WTC11 (cell line): ENCODE measurements at regions not wholly inside any gene's neighbourhood (a gene's known extent, or its start where the extent isn't known, plus 50 kb on each side); places are given as distances from the start of the nearest gene placed in this dataset.

ENCODE experiments used
- CREB1 ChIP-seq: sonication (generic); formaldehyde crosslinking; IDR thresholded peaks from 2 replicates; pipeline ENCODE4 v1.8.0; 2023; ENCODE audit warnings: mild to moderate bottlenecking, missing genetic modification reagents
- CREM ChIP-seq: sonication (generic); formaldehyde crosslinking; IDR thresholded peaks from 2 replicates; pipeline ENCODE4 v1.8.1; 2022; ENCODE audit warnings: mild to moderate bottlenecking, missing genetic modification reagents, moderate library complexity
- CTCF ChIP-seq: fragments of 200-600 bp; IDR thresholded peaks from 2 replicates; pipeline ENCODE4 v1.8.0; 2022; ENCODE audit warnings: antibody characterized with exemption
- FOXJ3 ChIP-seq: sonication (generic); formaldehyde crosslinking; IDR thresholded peaks from 2 replicates; pipeline ENCODE4 v1.9.0; 2021; ENCODE audit warnings: missing genetic modification reagents, mild to moderate bottlenecking, borderline replicate concordance
- GABPB1 ChIP-seq: sonication (generic); formaldehyde crosslinking; IDR thresholded peaks from 2 replicates; pipeline ENCODE4 v1.8.1; 2023; ENCODE audit warnings: mild to moderate bottlenecking, missing genetic modification reagents
- JUN ChIP-seq: sonication (generic); formaldehyde crosslinking; IDR thresholded peaks from 2 replicates; pipeline ENCODE4 v1.8.0; 2023; ENCODE audit warnings: mild to moderate bottlenecking, missing genetic modification reagents
- MLX ChIP-seq: sonication (generic); formaldehyde crosslinking; IDR thresholded peaks from 2 replicates; pipeline ENCODE4 v1.8.1; 2023; ENCODE audit warnings: mild to moderate bottlenecking, missing genetic modification reagents, moderate library complexity
- MYBL2 ChIP-seq: sonication (generic); formaldehyde crosslinking; IDR thresholded peaks from 2 replicates; pipeline ENCODE4 v1.8.1; 2023; ENCODE audit warnings: mild to moderate bottlenecking, moderate library complexity, missing genetic modification reagents
- NFYB ChIP-seq: sonication (generic); formaldehyde crosslinking; conservative IDR thresholded peaks from 2 replicates; pipeline ENCODE4 v1.8.0; 2022; ENCODE audit warnings: low read depth, missing genetic modification reagents
- SOX15 ChIP-seq: fragments of 250-450 bp; sonication (Bioruptor Pico); IDR thresholded peaks from 2 replicates; pipeline ENCODE4 v1.9.0; 2021; ENCODE audit warnings: mild to moderate bottlenecking
- SP1 ChIP-seq: sonication (generic); formaldehyde crosslinking; conservative IDR thresholded peaks from 2 replicates; pipeline ENCODE4 v1.8.1; 2022; ENCODE audit warnings: missing genetic modification reagents
- ZNF121 ChIP-seq: sonication (generic); formaldehyde crosslinking; IDR thresholded peaks from 2 replicates; pipeline ENCODE4 v1.8.0; 2023; ENCODE audit warnings: missing genetic modification reagents

GRCh38 chr15:70541511-70541910, 221.8 kb downstream of the UACA start:
- TF ChIP-seq CTCF (no peak), NFYB (CRISPR knock-in tag) (no peak), SP1 (CRISPR knock-in tag) (no peak), CREB1 (CRISPR knock-in tag) (no peak), MLX (CRISPR knock-in tag) (no peak), GABPB1 (CRISPR knock-in tag) (no peak), ZNF121 (CRISPR knock-in tag) (no peak), MYBL2 (CRISPR knock-in tag) (no peak), CREM (CRISPR knock-in tag) (no peak), SOX15 (CRISPR knock-in tag) (no peak), FOXJ3 (CRISPR knock-in tag) (no peak), JUN (CRISPR knock-in tag) (no peak)
